OCI-LY1 (cell line): ENCODE measurements at regions not wholly inside any gene's neighbourhood (a gene's known extent, or its start where the extent isn't known, plus 50 kb on each side); places are given as distances from the start of the nearest gene placed in this dataset.
"Not testable (repeated sequence)": the region's sequence is repeated elsewhere in the genome, so short reads cannot be mapped to it uniquely, and the experiment has no call there.

Source experiments
- H2AFZ ChIP-seq: fragments of 200-600 bp; sonication (generic), shearing (Covaris generic); 2 replicates; pipeline ENCODE4 v1.6.0; 2014; ENCODE audit warnings: antibody characterized with exemption, mild to moderate bottlenecking, low read length
- H3F3A ChIP-seq: fragments of 200-600 bp; sonication (generic), shearing (Covaris generic); 2 replicates; pipeline ENCODE4 v1.6.0; 2014; ENCODE audit warnings: mild to moderate bottlenecking, antibody characterized with exemption, low read length, moderate library complexity; ENCODE audit not compliant: insufficient read depth
- H3K27ac ChIP-seq: fragments of 200-600 bp; sonication (generic); 2 replicates; pipeline ENCODE4 v1.5.1; 2014; ENCODE audit warnings: low read length, mixed run types, mild to moderate bottlenecking, low read depth; ENCODE audit not compliant: poor library complexity, severe bottlenecking
- H3K27me3 ChIP-seq: fragments of 200-600 bp; sonication (generic); 2 replicates; pipeline ENCODE4 v1.6.0; 2014; ENCODE audit warnings: antibody characterized with exemption, mild to moderate bottlenecking, low read length, moderate library complexity; ENCODE audit not compliant: insufficient read depth
- H3K36me3 ChIP-seq: fragments of 200-600 bp; sonication (generic); 2 replicates; pipeline ENCODE4 v1.6.1; 2014; ENCODE audit warnings: mild to moderate bottlenecking, antibody characterized with exemption, low read length, moderate library complexity, mixed read lengths; ENCODE audit not compliant: insufficient read depth
- H3K4me1 ChIP-seq: fragments of 200-600 bp; sonication (generic); 2 replicates; pipeline ENCODE4 v1.5.1; 2014; ENCODE audit warnings: mild to moderate bottlenecking, low read length, moderate library complexity; ENCODE audit not compliant: insufficient read depth, severe bottlenecking
- H3K4me2 ChIP-seq: fragments of 200-600 bp; sonication (generic), shearing (Covaris generic); 2 replicates; pipeline ENCODE4 v1.6.1; 2014; ENCODE audit warnings: low read length
- H3K4me3 ChIP-seq: fragments of 200-600 bp; sonication (generic); 2 replicates; pipeline ENCODE4 v1.5.1; 2014; ENCODE audit warnings: low read length, low read depth, mild to moderate bottlenecking, mixed read lengths; ENCODE audit not compliant: poor library complexity, severe bottlenecking
- H3K79me2 ChIP-seq: fragments of 200-600 bp; shearing (Covaris generic); 2 replicates; pipeline ENCODE4 v1.6.1; 2016; ENCODE audit warnings: mixed run types, low read length, mixed read lengths; ENCODE audit not compliant: insufficient read depth
- H3K9ac ChIP-seq: fragments of 200-600 bp; sonication (generic), shearing (Covaris generic); 2 replicates; pipeline ENCODE4 v1.6.1; 2014; ENCODE audit warnings: mild to moderate bottlenecking, low read length, mixed read lengths
- H3K9me2 ChIP-seq: fragments of 200-600 bp; sonication (generic), shearing (Covaris generic); 2 replicates; pipeline ENCODE4 v1.6.1; 2014; ENCODE audit warnings: low read depth, mild to moderate bottlenecking, low read length, mixed read lengths
- H3K9me3 ChIP-seq: fragments of 200-600 bp; shearing (Covaris generic); 2 replicates; pipeline ENCODE4 v1.6.1; 2014; ENCODE audit warnings: low read length, mixed read lengths
- H4K20me1 ChIP-seq: fragments of 200-600 bp; sonication (generic), shearing (Covaris generic); 2 replicates; pipeline ENCODE4 v1.6.0; 2016; ENCODE audit warnings: mild to moderate bottlenecking, low read length; ENCODE audit not compliant: insufficient read depth
- EZH2 ChIP-seq: fragments of 200-600 bp; sonication (generic), shearing (Covaris generic); IDR thresholded peaks from 2 replicates; pipeline ENCODE4 v1.8.0; 2017; ENCODE audit warnings: borderline replicate concordance, mixed run types, mild to moderate bottlenecking, antibody characterized with exemption, low read length, moderate library complexity, mixed read lengths
- TF ChIP-seq, protein P1 (sequence below): fragments of 200-600 bp; sonication (generic), shearing (Covaris generic); IDR thresholded peaks from 2 replicates; pipeline ENCODE4 v1.5.1; 2017; ENCODE audit warnings: mild to moderate bottlenecking, antibody characterized with exemption, low read length, moderate library complexity, mixed read lengths

- Histone ChIP-seq H3K4me1 (peaks cover 21% of the 10 kb centered on the region), H3K4me2 (no peak overlapping the region), H3K9ac (no peak overlapping the region), H3F3A (no peaks in the 10 kb centered on the region), H3K79me2 (no peaks in the 10 kb centered on the region), H3K9me3 (no peaks in the 10 kb centered on the region), H4K20me1 (no peaks in the 10 kb centered on the region), H3K27me3 (no peaks in the 10 kb centered on the region), H3K9me2 (no peaks in the 10 kb centered on the region), H2AFZ (no peak overlapping the region), H3K27ac (no peak overlapping the region), H3K4me3 (no peak overlapping the region), H3K36me3 (peaks cover 17% of the 10 kb centered on the region)
- TF ChIP-seq EZH2, result no peak
- TF ChIP-seq, protein P1, sequence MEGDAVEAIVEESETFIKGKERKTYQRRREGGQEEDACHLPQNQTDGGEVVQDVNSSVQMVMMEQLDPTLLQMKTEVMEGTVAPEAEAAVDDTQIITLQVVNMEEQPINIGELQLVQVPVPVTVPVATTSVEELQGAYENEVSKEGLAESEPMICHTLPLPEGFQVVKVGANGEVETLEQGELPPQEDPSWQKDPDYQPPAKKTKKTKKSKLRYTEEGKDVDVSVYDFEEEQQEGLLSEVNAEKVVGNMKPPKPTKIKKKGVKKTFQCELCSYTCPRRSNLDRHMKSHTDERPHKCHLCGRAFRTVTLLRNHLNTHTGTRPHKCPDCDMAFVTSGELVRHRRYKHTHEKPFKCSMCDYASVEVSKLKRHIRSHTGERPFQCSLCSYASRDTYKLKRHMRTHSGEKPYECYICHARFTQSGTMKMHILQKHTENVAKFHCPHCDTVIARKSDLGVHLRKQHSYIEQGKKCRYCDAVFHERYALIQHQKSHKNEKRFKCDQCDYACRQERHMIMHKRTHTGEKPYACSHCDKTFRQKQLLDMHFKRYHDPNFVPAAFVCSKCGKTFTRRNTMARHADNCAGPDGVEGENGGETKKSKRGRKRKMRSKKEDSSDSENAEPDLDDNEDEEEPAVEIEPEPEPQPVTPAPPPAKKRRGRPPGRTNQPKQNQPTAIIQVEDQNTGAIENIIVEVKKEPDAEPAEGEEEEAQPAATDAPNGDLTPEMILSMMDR, result no peak
These were observed 219.2 kb downstream of the TMEM121 start for GRCh38 chr14:105745433-105746123.

DNA sequence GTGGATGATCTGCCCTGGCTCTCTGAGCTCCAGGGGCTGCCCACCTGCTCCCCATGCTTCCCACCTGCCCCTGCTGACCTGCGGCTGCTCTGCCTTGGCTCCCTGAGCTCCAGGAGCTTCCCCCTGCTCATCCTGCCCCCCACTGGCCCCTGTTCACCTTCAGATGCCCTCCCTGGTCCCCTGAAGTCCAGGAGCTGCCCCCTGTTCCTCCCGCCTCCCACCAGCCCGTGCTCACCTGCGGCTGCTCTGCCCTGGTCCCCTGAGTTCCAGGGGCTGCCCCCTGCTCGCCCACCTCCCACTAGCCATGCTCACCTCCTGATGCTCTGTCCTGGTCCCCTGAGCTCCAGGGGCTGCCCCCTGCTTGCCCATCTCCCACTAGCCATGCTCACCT is 219.7 kb downstream of the TMEM121 start:
- peaks cover 21% of the 10 kb centered on the region for H3K4me1 ChIP-seq
- no peaks in the 10 kb centered on the region for H3K9me3 ChIP-seq
- H3K9ac ChIP-seq, result no peak overlapping the region
- H3K4me3 ChIP-seq, result no peak overlapping the region
- no peak overlapping the region for H3K4me2 ChIP-seq
- H3K79me2 ChIP-seq, result no peaks in the 10 kb centered on the region
- TF ChIP-seq, protein P1, result no peak
- TF ChIP-seq EZH2, result no peak
- H2AFZ ChIP-seq, result no peak overlapping the region
- no peaks in the 10 kb centered on the region for H4K20me1 ChIP-seq
- no peaks in the 10 kb centered on the region for H3K27me3 ChIP-seq
- H3F3A ChIP-seq, result no peaks in the 10 kb centered on the region
- peaks cover 17% of the 10 kb centered on the region for H3K36me3 ChIP-seq
- no peaks in the 10 kb centered on the region for H3K9me2 ChIP-seq
- H3K27ac ChIP-seq, result no peak overlapping the region

GRCh38 chr14:105746800-105747502 is 220.6 kb downstream of the TMEM121 start:
- not testable (repeated sequence) for H4K20me1 ChIP-seq, H3K79me2 ChIP-seq, H2AFZ ChIP-seq, H3K4me2 ChIP-seq, H3K27ac ChIP-seq, H3K9me3 ChIP-seq, H3K9ac ChIP-seq, H3K9me2 ChIP-seq, H3K27me3 ChIP-seq, H3K4me3 ChIP-seq, H3F3A ChIP-seq
- Histone ChIP-seq H3K36me3 (peaks cover 12% of the 10 kb centered on the region), H3K4me1 (peaks cover 16% of the 10 kb centered on the region)

GRCh38 chr14:105747503-105748203 is 221.3 kb downstream of the TMEM121 start:
- H3K4me1 ChIP-seq, H3K9me3 ChIP-seq, H3K9me2 ChIP-seq, H3K27ac ChIP-seq, H2AFZ ChIP-seq, H3K79me2 ChIP-seq, H3K9ac ChIP-seq, H4K20me1 ChIP-seq, H3K4me3 ChIP-seq, H3K27me3 ChIP-seq, H3F3A ChIP-seq, H3K36me3 ChIP-seq, H3K4me2 ChIP-seq: not testable (repeated sequence)
